Activated CD8-positive, alpha-beta T cell treated with anti-CD3 and anti-CD28 coated beads for 36 hours (primary cell): ENCODE measurements at regions not wholly inside any gene's neighbourhood (a gene's known extent, or its start where the extent isn't known, plus 50 kb on each side); places are given as distances from the start of the nearest gene placed in this dataset.

Experiments
- ATAC-seq: fragments of 200-7000 bp; cut with Tn5 transposase; one replicate; pipeline ENCODE4 v1.10.0; 2021; ENCODE audit warnings: mild to moderate bottlenecking, moderate library complexity
- CTCF ChIA-PET: fragments of 350-600 bp; sonication (Branson Sonifier 250); formaldehyde crosslinking; loops from one replicate; lab custom pipeline; 2021; ENCODE audit warnings: antibody characterized with exemption; lab: Charles Lee
- POLR2A ChIA-PET: fragments of 350-600 bp; sonication (Branson Sonifier 250); formaldehyde crosslinking; loops from one replicate; lab custom pipeline; 2021; ENCODE audit warnings: antibody characterized with exemption; lab: Charles Lee
- DNase-seq: peaks from one replicate; pipeline ENCODE4 v3.0.0-alpha.2; 2020
- H3K27ac Mint-ChIP-seq: one replicate; pipeline ENCODE4 v1.8.0; 2021; ENCODE audit warnings: mild to moderate bottlenecking, mixed read lengths
- H3K27me3 Mint-ChIP-seq: one replicate; pipeline ENCODE4 v1.8.0; 2021; ENCODE audit warnings: mixed read lengths
- H3K36me3 Mint-ChIP-seq: one replicate; pipeline ENCODE4 v1.8.0; 2021; ENCODE audit warnings: low read depth, mixed read lengths
- H3K4me1 Mint-ChIP-seq: one replicate; pipeline ENCODE4 v1.8.0; 2021; ENCODE audit warnings: low read depth, mixed read lengths
- H3K4me3 Mint-ChIP-seq: one replicate; pipeline ENCODE4 v1.8.0; 2021; ENCODE audit warnings: mild to moderate bottlenecking, moderate library complexity, mixed read lengths
- H3K9me3 Mint-ChIP-seq: one replicate; pipeline ENCODE4 v1.8.0; 2021; ENCODE audit warnings: mixed read lengths
- CTCF ChIP-seq: fragments of 200-600 bp; IDR thresholded peaks from one replicate; pipeline ENCODE4 v1.8.0; 2022; ENCODE audit warnings: antibody characterized with exemption, mild to moderate bottlenecking
- intact Hi-C: fragments of 100-400 bp; cut with micrococcal nuclease; formaldehyde crosslinking; loops from one replicate; pipeline ENCODE4 v1.10.0; 2022

DNA sequence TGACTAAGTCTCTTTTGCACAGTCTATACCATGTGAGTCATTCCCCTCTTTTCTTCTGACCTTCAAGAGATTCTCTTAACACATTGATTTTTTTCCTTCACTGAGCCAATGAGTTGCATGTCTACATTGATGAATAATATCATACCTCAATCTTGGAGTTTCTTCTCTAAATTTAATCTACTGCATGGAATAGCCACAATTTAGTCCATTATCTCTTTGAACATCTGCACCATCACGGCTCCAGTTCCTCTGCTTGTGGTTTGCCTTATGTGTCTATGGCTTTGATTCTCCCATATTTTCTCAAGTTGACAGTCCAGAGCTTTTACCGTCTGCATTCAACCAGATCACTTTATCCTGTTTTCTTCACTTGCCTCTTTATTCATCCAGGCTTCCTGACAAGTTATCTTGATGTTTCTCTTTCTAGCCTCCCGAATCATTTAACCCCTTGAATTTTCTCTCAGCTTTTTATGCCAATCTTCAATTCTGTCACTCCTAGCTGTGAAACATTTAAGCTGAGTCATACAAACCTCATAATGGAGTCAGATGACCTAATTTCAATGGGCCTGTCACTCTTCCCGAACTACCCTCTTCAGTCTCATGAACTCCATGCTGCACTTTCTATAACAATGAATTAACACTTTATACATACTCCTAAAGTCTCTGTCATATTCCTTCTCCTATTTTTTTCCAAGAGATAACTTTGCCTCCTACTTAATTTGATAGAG, 222.3 kb downstream of the CPE start:
- ChIA-PET POLR2A (no interaction called here), CTCF (no interaction called here)
- intact Hi-C loops = no loop called here
- TF ChIP-seq CTCF = no peak
- H3K27ac Mint-ChIP-seq = no peak overlapping the region
- ATAC-seq (no peak), DNase-seq (no peak)
- H3K36me3 Mint-ChIP-seq = no peaks in the 10 kb centered on the region
- H3K4me1 Mint-ChIP-seq = no peaks in the 10 kb centered on the region
- no peaks in the 10 kb centered on the region for H3K9me3 Mint-ChIP-seq
- no peak overlapping the region for H3K4me3 Mint-ChIP-seq
- no peaks in the 10 kb centered on the region for H3K27me3 Mint-ChIP-seq

DNA sequence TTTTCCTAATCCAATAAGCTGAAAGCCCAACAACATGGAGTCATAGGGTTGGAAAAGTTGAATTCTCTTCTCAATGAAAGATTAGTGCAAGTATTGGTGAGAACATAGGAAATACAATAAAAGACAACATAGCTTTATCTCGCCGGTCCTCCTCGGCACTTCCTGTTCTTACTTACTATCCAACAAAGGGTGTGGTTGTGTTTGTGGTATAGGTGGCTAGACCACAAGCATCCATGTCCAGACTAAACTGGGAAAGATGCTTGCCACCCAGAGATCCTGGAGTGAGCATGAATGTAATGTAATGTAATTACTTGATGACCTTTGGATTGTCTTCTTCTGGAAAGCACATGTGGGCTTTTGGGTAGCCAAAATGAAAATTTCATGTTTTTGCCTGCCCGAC, 223.8 kb downstream of the CPE start:
- H3K4me3 Mint-ChIP-seq = no peak overlapping the region
- no peak for DNase-seq
- ChIA-PET POLR2A (no interaction called here), CTCF (no interaction called here)
- no peaks in the 10 kb centered on the region for H3K9me3 Mint-ChIP-seq
- no peak for ATAC-seq
- intact Hi-C loops = no loop called here
- no peak for TF ChIP-seq CTCF
- no peaks in the 10 kb centered on the region for H3K36me3 Mint-ChIP-seq
- H3K4me1 Mint-ChIP-seq = no peaks in the 10 kb centered on the region
- no peaks in the 10 kb centered on the region for H3K27me3 Mint-ChIP-seq
- no peak overlapping the region for H3K27ac Mint-ChIP-seq

DNA sequence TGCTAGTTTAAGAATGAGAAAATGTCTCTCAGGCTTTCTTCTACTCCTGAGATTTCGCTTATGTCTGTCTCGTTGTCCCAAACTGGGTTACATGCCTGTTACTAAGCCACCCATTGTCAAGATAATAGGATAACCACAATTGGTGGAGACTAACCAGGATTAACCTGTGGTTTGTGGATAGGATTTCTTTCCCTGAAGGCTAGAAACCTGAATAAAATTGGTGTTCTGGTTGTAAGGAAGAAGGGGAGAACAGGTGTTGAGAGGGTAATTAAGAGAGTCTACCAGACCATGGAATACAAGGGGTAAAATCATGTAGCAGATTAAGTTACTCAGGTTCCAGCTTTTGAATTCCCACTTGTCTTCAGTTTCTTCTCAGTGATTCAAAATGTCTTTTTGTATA, 225.4 kb downstream of the CPE start:
- ChIA-PET POLR2A (no interaction called here), CTCF (no interaction called here)
- no peaks in the 10 kb centered on the region for H3K36me3 Mint-ChIP-seq
- DNase-seq (no peak), ATAC-seq (no peak)
- no peaks in the 10 kb centered on the region for H3K4me1 Mint-ChIP-seq
- no peak overlapping the region for H3K27ac Mint-ChIP-seq
- H3K4me3 Mint-ChIP-seq = no peak overlapping the region
- no peak for TF ChIP-seq CTCF
- H3K27me3 Mint-ChIP-seq = no peaks in the 10 kb centered on the region
- no peaks in the 10 kb centered on the region for H3K9me3 Mint-ChIP-seq
- intact Hi-C loops = no loop called here

GRCh38 chr4:165605811-165606210, 227.0 kb downstream of the CPE start:
- ATAC-seq (no peak), DNase-seq (no peak)
- no peaks in the 10 kb centered on the region for H3K9me3 Mint-ChIP-seq
- H3K4me1 Mint-ChIP-seq = no peaks in the 10 kb centered on the region
- H3K4me3 Mint-ChIP-seq = no peak overlapping the region
- TF ChIP-seq CTCF = no peak
- intact Hi-C loops = no loop called here
- no peak overlapping the region for H3K27ac Mint-ChIP-seq
- H3K36me3 Mint-ChIP-seq = no peaks in the 10 kb centered on the region
- H3K27me3 Mint-ChIP-seq = no peaks in the 10 kb centered on the region
- ChIA-PET POLR2A (no interaction called here), CTCF (no interaction called here)

DNA sequence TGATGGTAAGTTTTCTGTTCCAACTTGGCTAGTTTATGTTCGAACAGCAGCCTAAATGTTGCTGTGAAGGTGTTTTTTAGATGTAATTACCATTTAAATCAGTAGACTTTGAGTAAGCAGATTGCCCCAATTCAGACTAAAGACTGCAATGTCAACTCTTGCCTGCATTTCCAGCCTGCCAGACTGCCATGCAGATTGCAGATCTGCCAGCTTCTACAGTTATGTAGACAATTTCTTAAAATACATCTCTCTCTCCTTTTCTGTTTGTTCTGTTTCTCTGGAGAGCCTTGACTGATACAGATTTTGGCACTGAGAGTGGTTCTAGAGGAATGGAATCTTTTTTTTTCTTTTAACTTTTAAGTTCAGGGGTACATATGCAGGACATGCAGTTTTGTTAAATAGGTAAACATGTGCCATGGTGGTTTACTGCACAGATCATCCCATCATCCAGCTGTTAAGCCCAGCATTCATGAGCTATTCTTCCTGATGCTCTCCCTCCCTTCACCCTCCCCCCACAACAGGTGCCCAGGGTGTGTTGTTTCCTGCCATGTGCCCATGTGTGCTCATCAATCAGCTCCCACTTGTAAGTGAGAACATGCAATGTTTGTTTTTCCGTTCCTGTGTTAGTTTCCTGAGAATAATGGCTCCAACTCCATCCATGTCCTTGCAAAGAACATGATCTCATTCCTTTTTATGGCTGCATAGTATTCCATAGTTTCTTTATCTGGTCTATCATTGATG, 227.8 kb downstream of the CPE start:
- ATAC-seq = no peak
- CTCF ChIA-PET = no interaction called here
- no peaks in the 10 kb centered on the region for H3K36me3 Mint-ChIP-seq
- H3K27me3 Mint-ChIP-seq = no peaks in the 10 kb centered on the region
- no peaks in the 10 kb centered on the region for H3K9me3 Mint-ChIP-seq
- H3K4me1 Mint-ChIP-seq = no peaks in the 10 kb centered on the region
- intact Hi-C loops = no loop called here
- TF ChIP-seq CTCF = no peak
- no peak overlapping the region for H3K27ac Mint-ChIP-seq
- DNase-seq = no peak
- POLR2A ChIA-PET = no interaction called here
- no peak overlapping the region for H3K4me3 Mint-ChIP-seq
